ENCODE measurements at regions not wholly inside any gene's neighbourhood (a gene's known extent, or its start where the extent isn't known, plus 50 kb on each side); places are given as distances from the start of the nearest gene placed in this dataset.
A peak's percentile ranks its signal among the peaks of the same experiment; 100 is the strongest.
"Not testable (repeated sequence)": the region's sequence is repeated elsewhere in the genome, so short reads cannot be mapped to it uniquely, and the experiment has no call there.

DNA sequence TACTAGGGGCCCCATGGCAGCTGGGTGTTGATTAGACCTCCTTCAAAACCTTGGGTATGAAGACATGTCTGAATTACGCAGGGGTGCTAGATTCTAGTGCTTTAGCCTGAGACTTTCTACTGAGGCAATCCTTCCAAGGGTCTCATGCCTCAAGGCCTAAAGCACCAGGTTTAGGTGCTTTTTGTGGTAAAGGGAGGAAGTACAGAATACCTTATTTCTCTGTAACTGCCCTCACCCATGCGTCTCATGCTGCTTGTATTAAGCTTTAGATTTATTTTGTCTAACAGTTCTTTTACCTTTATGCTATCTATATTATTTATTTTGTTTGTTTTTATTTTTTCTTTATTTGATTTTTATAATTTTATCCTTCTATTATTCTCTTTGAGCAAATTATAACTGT is 190.2 kb upstream of the GK2 start:
- Histone ChIP-seq H2AFZ (ENCODE audit: low read depth, low read length) (0 out of 2 replicates have a peak overlapping the region, but pooled peaks have one; percentile 9), H3K27ac (ENCODE audit: low read length) (no peak overlapping the region), H3K4me2 (ENCODE audit: insufficient read depth, low read length) (no peak overlapping the region), H3K79me2 (ENCODE audit: insufficient read depth, low read length) (no peaks in the 10 kb centered on the region), H3K27me3 (ENCODE audit: insufficient read depth, low read length, poor library complexity) (no peaks in the 10 kb centered on the region), H3K4me3 (ENCODE audit: low read depth in 1 of 2, low read length in 2 of 2) (no peak overlapping the region), H3K4me1 (ENCODE audit: insufficient read depth, low read length) (no peaks in the 10 kb centered on the region), H3K9ac (ENCODE audit: low read depth, low read length) (no peak overlapping the region), H3K9me3 (ENCODE audit: insufficient read depth, low read length, severe bottlenecking) (no peaks in the 10 kb centered on the region), H4K20me1 (ENCODE audit: insufficient read depth, low read length) (no peaks in the 10 kb centered on the region), H3K36me3 (ENCODE audit: insufficient read depth, low read length) (no peaks in the 10 kb centered on the region)
- no peak for ATAC-seq (ENCODE audit: insufficient read depth, low read depth)
- DNase-seq = no peak
- TF ChIP-seq, protein P1, sequence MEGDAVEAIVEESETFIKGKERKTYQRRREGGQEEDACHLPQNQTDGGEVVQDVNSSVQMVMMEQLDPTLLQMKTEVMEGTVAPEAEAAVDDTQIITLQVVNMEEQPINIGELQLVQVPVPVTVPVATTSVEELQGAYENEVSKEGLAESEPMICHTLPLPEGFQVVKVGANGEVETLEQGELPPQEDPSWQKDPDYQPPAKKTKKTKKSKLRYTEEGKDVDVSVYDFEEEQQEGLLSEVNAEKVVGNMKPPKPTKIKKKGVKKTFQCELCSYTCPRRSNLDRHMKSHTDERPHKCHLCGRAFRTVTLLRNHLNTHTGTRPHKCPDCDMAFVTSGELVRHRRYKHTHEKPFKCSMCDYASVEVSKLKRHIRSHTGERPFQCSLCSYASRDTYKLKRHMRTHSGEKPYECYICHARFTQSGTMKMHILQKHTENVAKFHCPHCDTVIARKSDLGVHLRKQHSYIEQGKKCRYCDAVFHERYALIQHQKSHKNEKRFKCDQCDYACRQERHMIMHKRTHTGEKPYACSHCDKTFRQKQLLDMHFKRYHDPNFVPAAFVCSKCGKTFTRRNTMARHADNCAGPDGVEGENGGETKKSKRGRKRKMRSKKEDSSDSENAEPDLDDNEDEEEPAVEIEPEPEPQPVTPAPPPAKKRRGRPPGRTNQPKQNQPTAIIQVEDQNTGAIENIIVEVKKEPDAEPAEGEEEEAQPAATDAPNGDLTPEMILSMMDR (IDR thresholded peaks at IDR 0.05; ENCODE audit: borderline replicate concordance, extremely low read depth, low read length, poor library complexity, severe bottlenecking) = no peak
- TF ChIP-seq EZH2 (IDR thresholded peaks at IDR 0.05; ENCODE audit: borderline replicate concordance, low read depth, low read length, severe bottlenecking) = no peak

DNA sequence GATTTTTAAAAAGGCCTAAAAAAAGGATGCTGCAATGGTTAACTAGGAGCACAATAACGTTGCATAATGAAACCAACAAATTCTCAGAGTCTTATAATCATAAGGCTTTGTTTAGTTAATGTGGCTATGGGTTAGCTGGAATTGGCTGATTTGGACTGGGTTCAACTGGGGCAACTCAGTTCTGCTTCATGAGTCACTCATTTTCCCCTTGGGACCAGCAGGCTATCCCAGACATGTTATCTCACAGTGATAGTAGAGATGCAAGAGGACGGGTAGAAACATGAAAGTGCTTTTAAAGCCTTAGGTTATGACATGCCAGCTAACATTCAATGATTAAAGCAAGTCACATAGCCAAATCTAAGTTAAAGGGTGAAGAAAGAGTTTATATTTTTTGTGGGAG is 189.2 kb upstream of the GK2 start:
- Histone ChIP-seq H3K4me3 (ENCODE audit: low read depth in 1 of 2, low read length in 2 of 2) (no peak overlapping the region), H3K9me3 (ENCODE audit: insufficient read depth, low read length, severe bottlenecking) (no peaks in the 10 kb centered on the region), H2AFZ (ENCODE audit: low read depth, low read length) (no peak overlapping the region), H4K20me1 (ENCODE audit: insufficient read depth, low read length) (no peaks in the 10 kb centered on the region), H3K27me3 (ENCODE audit: insufficient read depth, low read length, poor library complexity) (no peaks in the 10 kb centered on the region), H3K36me3 (ENCODE audit: insufficient read depth, low read length) (no peaks in the 10 kb centered on the region), H3K4me2 (ENCODE audit: insufficient read depth, low read length) (no peak overlapping the region), H3K27ac (ENCODE audit: low read length) (no peak overlapping the region), H3K4me1 (ENCODE audit: insufficient read depth, low read length) (no peaks in the 10 kb centered on the region), H3K9ac (ENCODE audit: low read depth, low read length) (no peak overlapping the region), H3K79me2 (ENCODE audit: insufficient read depth, low read length) (no peaks in the 10 kb centered on the region)
- ATAC-seq (ENCODE audit: insufficient read depth, low read depth) (no peak), DNase-seq (no peak)
- TF ChIP-seq, protein P1 (IDR thresholded peaks at IDR 0.05; ENCODE audit: borderline replicate concordance, extremely low read depth, low read length, poor library complexity, severe bottlenecking) = no peak
- no peak for TF ChIP-seq EZH2 (IDR thresholded peaks at IDR 0.05; ENCODE audit: borderline replicate concordance, low read depth, low read length, severe bottlenecking)

DNA sequence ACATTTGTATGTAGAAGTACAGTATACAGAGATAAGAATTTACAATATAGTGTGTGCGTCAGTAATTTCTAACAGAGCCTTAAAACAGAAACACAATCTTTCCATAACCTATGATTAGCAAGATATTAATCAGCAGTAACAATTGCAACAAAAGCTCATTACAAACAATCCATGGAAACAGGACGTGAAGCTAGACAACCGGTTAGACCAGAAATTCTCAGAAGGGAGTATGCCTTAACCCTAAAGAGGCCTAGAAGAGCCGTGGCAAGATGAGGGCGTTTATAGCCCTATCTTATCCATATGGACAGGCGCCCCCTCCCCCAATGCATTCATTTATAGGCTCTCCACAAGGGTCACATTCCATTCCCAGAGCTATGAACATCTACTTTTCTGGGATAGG is 184.2 kb upstream of the GK2 start:
- H3K4me2 ChIP-seq (ENCODE audit: insufficient read depth, low read length); H3K4me3 ChIP-seq (ENCODE audit: low read depth in 1 of 2, low read length in 2 of 2); H3K27me3 ChIP-seq (ENCODE audit: insufficient read depth, low read length, poor library complexity); H3K36me3 ChIP-seq (ENCODE audit: insufficient read depth, low read length); H3K9ac ChIP-seq (ENCODE audit: low read depth, low read length); H3K27ac ChIP-seq (ENCODE audit: low read length); H4K20me1 ChIP-seq (ENCODE audit: insufficient read depth, low read length); H3K79me2 ChIP-seq (ENCODE audit: insufficient read depth, low read length); H3K9me3 ChIP-seq (ENCODE audit: insufficient read depth, low read length, severe bottlenecking); H2AFZ ChIP-seq (ENCODE audit: low read depth, low read length); DNase-seq; H3K4me1 ChIP-seq (ENCODE audit: insufficient read depth, low read length); ATAC-seq (ENCODE audit: insufficient read depth, low read depth): not testable (repeated sequence)

DNA sequence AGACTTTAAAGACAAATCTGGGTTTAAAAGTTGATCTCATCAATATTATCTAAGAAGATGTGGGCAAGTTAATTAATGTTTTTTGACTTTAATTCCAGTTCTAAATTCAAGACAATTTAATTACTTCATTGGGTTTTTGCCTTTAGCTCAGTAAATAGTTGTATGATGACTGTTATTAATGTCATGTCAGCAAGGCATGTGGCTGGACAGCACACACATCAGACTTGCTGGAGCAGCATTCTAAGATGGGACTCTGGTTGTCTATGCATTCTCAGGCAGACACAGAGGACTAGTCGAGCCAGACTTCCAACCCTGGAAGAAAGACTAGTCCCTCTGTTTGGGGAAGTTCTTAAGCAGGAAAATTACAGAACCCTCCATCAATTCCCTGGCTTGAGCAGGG is 180.7 kb upstream of the GK2 start:
- Histone ChIP-seq H3K36me3 (ENCODE audit: insufficient read depth, low read length) (no peaks in the 10 kb centered on the region), H3K9me3 (ENCODE audit: insufficient read depth, low read length, severe bottlenecking) (no peaks in the 10 kb centered on the region), H3K27ac (ENCODE audit: low read length) (no peak overlapping the region), H2AFZ (ENCODE audit: low read depth, low read length) (no peak overlapping the region), H3K4me1 (ENCODE audit: insufficient read depth, low read length) (no peaks in the 10 kb centered on the region), H3K9ac (ENCODE audit: low read depth, low read length) (no peak overlapping the region), H3K79me2 (ENCODE audit: insufficient read depth, low read length) (no peaks in the 10 kb centered on the region), H3K27me3 (ENCODE audit: insufficient read depth, low read length, poor library complexity) (no peaks in the 10 kb centered on the region), H4K20me1 (ENCODE audit: insufficient read depth, low read length) (no peaks in the 10 kb centered on the region), H3K4me3 (ENCODE audit: low read depth in 1 of 2, low read length in 2 of 2) (no peak overlapping the region), H3K4me2 (ENCODE audit: insufficient read depth, low read length) (no peak overlapping the region)
- TF ChIP-seq, protein P1 (IDR thresholded peaks at IDR 0.05; ENCODE audit: borderline replicate concordance, extremely low read depth, low read length, poor library complexity, severe bottlenecking) = no peak
- no peak for TF ChIP-seq EZH2 (IDR thresholded peaks at IDR 0.05; ENCODE audit: borderline replicate concordance, low read depth, low read length, severe bottlenecking)
- ATAC-seq (ENCODE audit: insufficient read depth, low read depth) = no peak
- no peak for DNase-seq

DNA sequence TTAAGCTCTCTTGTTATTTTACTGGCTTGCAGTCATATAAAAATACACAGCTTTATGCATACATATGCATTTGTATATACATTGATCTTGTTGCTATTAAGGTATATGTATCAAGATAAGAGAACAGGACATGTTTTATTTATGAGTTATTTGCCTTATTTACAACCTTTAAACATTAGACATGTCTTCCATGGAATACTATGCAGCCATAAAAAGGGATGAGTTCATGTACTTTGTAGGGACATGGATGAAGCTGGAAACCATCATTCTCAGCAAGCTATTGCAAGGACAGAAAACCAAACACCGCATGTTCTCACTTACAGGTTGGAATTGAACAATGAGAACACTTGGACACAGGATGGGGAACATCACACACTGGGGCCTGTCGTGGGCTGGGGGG is 179.2 kb upstream of the GK2 start:
- H3K79me2 ChIP-seq (ENCODE audit: insufficient read depth, low read length); ATAC-seq (ENCODE audit: insufficient read depth, low read depth); H3K4me2 ChIP-seq (ENCODE audit: insufficient read depth, low read length); H3K4me1 ChIP-seq (ENCODE audit: insufficient read depth, low read length); H3K4me3 ChIP-seq (ENCODE audit: low read depth in 1 of 2, low read length in 2 of 2); H3K9me3 ChIP-seq (ENCODE audit: insufficient read depth, low read length, severe bottlenecking); H3K27ac ChIP-seq (ENCODE audit: low read length); H3K36me3 ChIP-seq (ENCODE audit: insufficient read depth, low read length); H3K9ac ChIP-seq (ENCODE audit: low read depth, low read length); H3K27me3 ChIP-seq (ENCODE audit: insufficient read depth, low read length, poor library complexity); DNase-seq; H2AFZ ChIP-seq (ENCODE audit: low read depth, low read length); H4K20me1 ChIP-seq (ENCODE audit: insufficient read depth, low read length): not testable (repeated sequence)
